ENCODE measurements at regions not wholly inside any gene's neighbourhood (a gene's known extent, or its start where the extent isn't known, plus 50 kb on each side); places are given as distances from the start of the nearest gene placed in this dataset.

DNA sequence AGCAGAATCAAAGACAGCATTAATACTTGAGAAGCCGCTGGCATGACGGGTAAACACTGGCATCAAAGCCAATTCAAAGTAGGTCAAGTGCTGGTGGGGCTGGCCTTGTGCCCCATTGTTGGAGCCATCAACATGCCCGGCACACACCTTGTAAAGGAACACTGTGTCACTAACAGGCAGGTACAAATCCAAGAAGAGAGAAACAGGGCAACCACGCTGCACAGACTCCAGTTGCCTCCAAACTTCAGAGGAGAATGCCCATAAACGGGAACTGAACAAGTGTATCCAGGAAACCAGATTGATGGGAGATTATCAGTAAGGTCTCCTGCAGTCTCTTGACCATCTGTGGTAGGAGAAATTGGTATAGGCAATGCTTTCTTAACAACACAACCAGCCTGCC is 127.0 kb upstream of the STXBP5 start:
- Histone ChIP-seq H3K27me3 (replicated peaks in 1 of 4; ENCODE audit: control extremely low read depth in 1 of 4, control insufficient read depth in 3 of 4, insufficient read depth in 4 of 4, low read length in 3 of 4) (no peaks in the 10 kb centered on the region), H3K9me3 (ENCODE audit: control extremely low read depth in 1 of 3, control insufficient read depth in 2 of 3, insufficient read depth in 1 of 3, low read length in 2 of 3) (no peaks in the 10 kb centered on the region), H2AFZ (ENCODE audit: insufficient read depth, low read depth, low read length, poor library complexity, severe bottlenecking) (no peak overlapping the region), H3K4me2 (replicated peaks; ENCODE audit: low read depth, low read length, poor library complexity, severe bottlenecking) (no peak overlapping the region), H3K4me3 (ENCODE audit: control extremely low read depth in 1 of 5, extremely low read depth in 1 of 5, insufficient read depth in 1 of 5, low read depth in 2 of 5, low read length in 4 of 5) (no peak overlapping the region), H3K4me1 (ENCODE audit: control insufficient read depth in 2 of 2, insufficient read depth in 2 of 2, low read length in 2 of 2) (no peaks in the 10 kb centered on the region), H3K36me3 (replicated peaks in 1 of 2; ENCODE audit: control extremely low read depth in 1 of 2, control insufficient read depth in 1 of 2, extremely low read depth in 1 of 2, insufficient read depth in 2 of 2, low read length in 1 of 2) (no peaks in the 10 kb centered on the region), H3K9ac (ENCODE audit: low read length) (no peak overlapping the region), H4K20me1 (ENCODE audit: control insufficient read depth, insufficient read depth, low read length, poor library complexity, severe bottlenecking) (no peaks in the 10 kb centered on the region), H3K79me2 (ENCODE audit: control insufficient read depth, insufficient read depth, low read length) (no peaks in the 10 kb centered on the region), H3K27ac (ENCODE audit: low read length in 2 of 2) (no peak overlapping the region)
- CTCF ChIA-PET, result no interaction called here
- TF ChIP-seq EZH2 (IDR thresholded peaks at IDR 0.05; ENCODE audit: borderline replicate concordance, insufficient read depth, low read depth, low read length, poor library complexity, severe bottlenecking), result no peak
- TF ChIP-seq, protein P1, sequence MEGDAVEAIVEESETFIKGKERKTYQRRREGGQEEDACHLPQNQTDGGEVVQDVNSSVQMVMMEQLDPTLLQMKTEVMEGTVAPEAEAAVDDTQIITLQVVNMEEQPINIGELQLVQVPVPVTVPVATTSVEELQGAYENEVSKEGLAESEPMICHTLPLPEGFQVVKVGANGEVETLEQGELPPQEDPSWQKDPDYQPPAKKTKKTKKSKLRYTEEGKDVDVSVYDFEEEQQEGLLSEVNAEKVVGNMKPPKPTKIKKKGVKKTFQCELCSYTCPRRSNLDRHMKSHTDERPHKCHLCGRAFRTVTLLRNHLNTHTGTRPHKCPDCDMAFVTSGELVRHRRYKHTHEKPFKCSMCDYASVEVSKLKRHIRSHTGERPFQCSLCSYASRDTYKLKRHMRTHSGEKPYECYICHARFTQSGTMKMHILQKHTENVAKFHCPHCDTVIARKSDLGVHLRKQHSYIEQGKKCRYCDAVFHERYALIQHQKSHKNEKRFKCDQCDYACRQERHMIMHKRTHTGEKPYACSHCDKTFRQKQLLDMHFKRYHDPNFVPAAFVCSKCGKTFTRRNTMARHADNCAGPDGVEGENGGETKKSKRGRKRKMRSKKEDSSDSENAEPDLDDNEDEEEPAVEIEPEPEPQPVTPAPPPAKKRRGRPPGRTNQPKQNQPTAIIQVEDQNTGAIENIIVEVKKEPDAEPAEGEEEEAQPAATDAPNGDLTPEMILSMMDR (IDR thresholded peaks at IDR 0.05), result no peak
- Mint-ChIP-seq H3K27ac (no peak overlapping the region), H3K9me3 (ENCODE audit: insufficient read depth) (no peaks in the 10 kb centered on the region), H3K4me3 (no peak overlapping the region), H3K27me3 (peaks cover 3% of the 10 kb centered on the region), H3K4me1 (no peaks in the 10 kb centered on the region)
- 86% methylated on average over 5 of the region's 5 CpGs for WGBS (ENCODE audit: insufficient coverage)
- no peak for ATAC-seq (ENCODE audit: low read depth)
- no peak for DNase-seq
- intact Hi-C loops (cut with micrococcal nuclease), result no loop called here
- POLR2A ChIA-PET, result no interaction called here

DNA sequence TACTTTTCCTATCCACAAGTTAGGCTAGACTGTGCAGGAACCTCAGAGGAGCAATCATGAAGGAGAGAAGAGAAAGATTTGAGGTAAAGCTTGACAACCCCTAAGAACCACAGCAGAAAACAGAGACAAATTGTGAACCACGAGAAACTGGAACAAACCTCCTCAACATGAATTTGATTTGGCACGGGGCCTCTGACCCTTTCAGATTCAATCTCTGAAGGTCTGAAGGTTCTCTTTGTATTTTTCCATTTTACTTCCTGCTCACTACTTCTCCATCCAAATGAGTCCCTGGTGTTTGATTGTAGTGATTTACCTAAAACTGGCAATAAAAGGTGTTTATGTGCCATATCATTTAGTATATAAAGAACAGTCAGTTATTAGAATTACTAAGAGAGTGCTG is 126.1 kb upstream of the STXBP5 start:
- Histone ChIP-seq H3K27ac (ENCODE audit: low read length in 2 of 2) (no peak overlapping the region), H2AFZ (ENCODE audit: insufficient read depth, low read depth, low read length, poor library complexity, severe bottlenecking) (no peak overlapping the region), H3K9ac (ENCODE audit: low read length) (no peak overlapping the region), H3K4me2 (replicated peaks; ENCODE audit: low read depth, low read length, poor library complexity, severe bottlenecking) (no peak overlapping the region), H3K9me3 (ENCODE audit: control extremely low read depth in 1 of 3, control insufficient read depth in 2 of 3, insufficient read depth in 1 of 3, low read length in 2 of 3) (no peaks in the 10 kb centered on the region), H4K20me1 (ENCODE audit: control insufficient read depth, insufficient read depth, low read length, poor library complexity, severe bottlenecking) (no peaks in the 10 kb centered on the region), H3K4me1 (ENCODE audit: control insufficient read depth in 2 of 2, insufficient read depth in 2 of 2, low read length in 2 of 2) (no peaks in the 10 kb centered on the region), H3K27me3 (replicated peaks in 1 of 4; ENCODE audit: control extremely low read depth in 1 of 4, control insufficient read depth in 3 of 4, insufficient read depth in 4 of 4, low read length in 3 of 4) (no peaks in the 10 kb centered on the region), H3K79me2 (ENCODE audit: control insufficient read depth, insufficient read depth, low read length) (no peaks in the 10 kb centered on the region), H3K36me3 (replicated peaks in 1 of 2; ENCODE audit: control extremely low read depth in 1 of 2, control insufficient read depth in 1 of 2, extremely low read depth in 1 of 2, insufficient read depth in 2 of 2, low read length in 1 of 2) (no peaks in the 10 kb centered on the region), H3K4me3 (ENCODE audit: control extremely low read depth in 1 of 5, extremely low read depth in 1 of 5, insufficient read depth in 1 of 5, low read depth in 2 of 5, low read length in 4 of 5) (no peak overlapping the region)
- ChIA-PET POLR2A (no interaction called here), CTCF (no interaction called here)
- Mint-ChIP-seq H3K27me3 (peaks cover 3% of the 10 kb centered on the region), H3K4me3 (no peak overlapping the region), H3K4me1 (no peaks in the 10 kb centered on the region), H3K9me3 (ENCODE audit: insufficient read depth) (no peaks in the 10 kb centered on the region), H3K27ac (no peak overlapping the region)
- TF ChIP-seq, protein P1 (IDR thresholded peaks at IDR 0.05), result no peak
- TF ChIP-seq EZH2 (IDR thresholded peaks at IDR 0.05; ENCODE audit: borderline replicate concordance, insufficient read depth, low read depth, low read length, poor library complexity, severe bottlenecking), result no peak
- WGBS (ENCODE audit: insufficient coverage), result no CpG with 5 or more reads among the region's 2 CpGs
- intact Hi-C loops (cut with micrococcal nuclease), result no loop called here
- ATAC-seq (ENCODE audit: low read depth) (no peak), DNase-seq (no peak)

All from B cell (primary cell).